Motor neuron (in vitro differentiated cells): ENCODE measurements at regions not wholly inside any gene's neighbourhood (a gene's known extent, or its start where the extent isn't known, plus 50 kb on each side); places are given as distances from the start of the nearest gene placed in this dataset.
A peak's percentile ranks its signal among the peaks of the same experiment; 100 is the strongest.

ENCODE experiments used
- ATAC-seq, 8 experiments: fragments of 200-7000 bp; cut with Tn5 transposase; replicated peaks in 6 of 8; 2 replicates each; pipeline ENCODE4 v1.8.0; 2021; ENCODE audit warnings: mild to moderate bottlenecking in 8 of 8, moderate library complexity in 8 of 8
- H3K27ac ChIP-seq, 2 donors: fragments of 250-450 bp; sonication (Bioruptor Pico); 2 replicates each; pipeline ENCODE4 v1.9.0; 2021; ENCODE audit warnings: antibody characterized with exemption in 2 of 2, mild to moderate bottlenecking in 2 of 2, moderate library complexity in 1 of 2
- H3K4me1 ChIP-seq, 2 donors: fragments of 250-450 bp; sonication (Bioruptor Pico); replicated peaks in 1 of 2; 2 replicates each; pipeline ENCODE4 v1.6.1; 2021; ENCODE audit warnings: antibody characterized with exemption in 2 of 2, mild to moderate bottlenecking in 2 of 2, moderate library complexity in 1 of 2
- H3K4me3 ChIP-seq, 5 donors: fragments of 250-450 bp; sonication (Bioruptor Pico); 2 replicates each; pipeline ENCODE4 v1.9.0; 2021; ENCODE audit warnings: antibody characterized with exemption in 5 of 5, mild to moderate bottlenecking in 5 of 5, moderate library complexity in 4 of 5
- WGBS, 10 experiments: fragments of 450-650 bp; shearing (Covaris generic); methylation state at CpG; one replicate each; pipeline ENCODE4 v1.0.0; 2022; 5-methylcytosine and 5-hydroxymethylcytosine counted together
- in situ Hi-C, 9 experiments: fragments of 400-800 bp; cut with MboI; loops; one replicate each; pipeline ENCODE4 v1.15.0; 2021; ENCODE audit warnings: low sequenced_read_pairs in 9 of 9, low pct_unique_long_range_greater_than_20kb in 2 of 9; ENCODE audit not compliant: unreplicated experiment in 9 of 9

- Histone ChIP-seq H3K27ac (no peak overlapping the region), H3K4me3 (no peak overlapping the region), H3K4me1 (peaks cover 3 to 18% of the 10 kb centered on the region in 2 donors)
- in situ Hi-C loops = no loop called here
- WGBS, 10 experiments = 38 to 70% (median 50%) methylated on average over 2 to 8 of the region's 8 CpGs; no CpG with 5 or more reads in 2 of the 10 experiments
- ATAC-seq = peak in 4 of 8 experiments; percentile 24 to 83 (median 65)
Measured at GRCh38 chr1:94623560-94624148, 82.1 kb upstream of the F3 start.

GRCh38 chr1:94622757-94623156 lies 81.2 kb upstream of the F3 start:
- Histone ChIP-seq H3K27ac (no peak overlapping the region), H3K4me1 (peaks cover 3 to 18% of the 10 kb centered on the region in 2 donors), H3K4me3 (no peak overlapping the region)
- peak; percentile 45 to 88 (median 84) for ATAC-seq
- in situ Hi-C loops = no loop called here
- 70 to 81% (median 70%) methylated on average over 2 to 6 of the region's 10 CpGs; no CpG with 5 or more reads in 6 of the 10 experiments for WGBS, 10 experiments

GRCh38 chr1:94621802-94622201 lies 80.2 kb upstream of the F3 start:
- in situ Hi-C loops = no loop called here
- no peak for ATAC-seq
- Histone ChIP-seq H3K4me3 (no peak overlapping the region), H3K27ac (no peak overlapping the region), H3K4me1 (peaks cover 3 to 18% of the 10 kb centered on the region in 2 donors)

- Histone ChIP-seq H3K4me1 (peaks cover 3 to 18% of the 10 kb centered on the region in 2 donors), H3K4me3 (no peak overlapping the region), H3K27ac (no peak overlapping the region)
- ATAC-seq = peak in 7 of 8 experiments; percentile 17 to 85 (median 53)
- WGBS, 10 experiments = 0 to 100% (median 89%) methylated on average over 1 to 2 of the region's 3 CpGs; no CpG with 5 or more reads in 4 of the 10 experiments
- in situ Hi-C loops = no loop called here
Measured at GRCh38 chr1:94621395-94621794, 79.8 kb upstream of the F3 start.

GRCh38 chr1:94620345-94621031 lies 78.9 kb upstream of the F3 start:
- Histone ChIP-seq H3K4me3 (no peak overlapping the region), H3K4me1 (peaks cover 3 to 18% of the 10 kb centered on the region in 2 donors), H3K27ac (no peak overlapping the region)
- 87 to 100% (median 93%) methylated on average over 3 to 9 of the region's 10 CpGs; no CpG with 5 or more reads in 3 of the 10 experiments for WGBS, 10 experiments
- no peak for ATAC-seq
- in situ Hi-C loops = no loop called here

GRCh38 chr1:94619731-94620130 lies 78.2 kb upstream of the F3 start:
- WGBS, 10 experiments = 0 to 67% (median 20%) methylated on average over 1 of the region's 1 CpG; no CpG with 5 or more reads in 1 of the 10 experiments
- H3K4me3 ChIP-seq = no peak overlapping the region
- no peak overlapping the region for H3K27ac ChIP-seq
- H3K4me1 ChIP-seq = peaks cover 3 to 18% of the 10 kb centered on the region in 2 donors
- no peak for ATAC-seq
- in situ Hi-C loops = no loop called here

GRCh38 chr1:94617957-94618739 lies 76.6 kb upstream of the F3 start:
- no peak for ATAC-seq
- Histone ChIP-seq H3K4me1 (peaks cover 0 to 11% of the 10 kb centered on the region in 2 donors), H3K27ac (no peak overlapping the region), H3K4me3 (no peak overlapping the region)
- 71 to 98% (median 88%) methylated on average over 3 to 13 of the region's 13 CpGs; no CpG with 5 or more reads in 1 of the 10 experiments for WGBS, 10 experiments
- in situ Hi-C loops = no loop called here

- in situ Hi-C loops = no loop called here
- Histone ChIP-seq H3K4me1 (peaks cover 0 to 2% of the 10 kb centered on the region in 2 donors), H3K4me3 (no peak overlapping the region), H3K27ac (no peak overlapping the region)
- 50 to 93% (median 75%) methylated on average over 2 to 6 of the region's 6 CpGs for WGBS, 10 experiments
- no peak for ATAC-seq
Measured at GRCh38 chr1:94617134-94617805, 75.7 kb upstream of the F3 start.

GRCh38 chr1:94616506-94616905 lies 74.9 kb upstream of the F3 start:
- Histone ChIP-seq H3K4me3 (no peak overlapping the region), H3K4me1 (no peaks in the 10 kb centered on the region), H3K27ac (no peak overlapping the region)
- ATAC-seq = peak in 2 of 8 experiments; percentile 19 to 25
- in situ Hi-C loops = no loop called here
- 0 to 95% (median 77%) methylated on average over 1 to 2 of the region's 2 CpGs; no CpG with 5 or more reads in 3 of the 10 experiments for WGBS, 10 experiments

GRCh38 chr1:94614996-94615395 lies 73.4 kb upstream of the F3 start:
- Histone ChIP-seq H3K27ac (no peak overlapping the region), H3K4me1 (no peaks in the 10 kb centered on the region), H3K4me3 (no peak overlapping the region)
- ATAC-seq = peak in 2 of 8 experiments; percentile 20 to 23
- in situ Hi-C loops = no loop called here
- 33 to 92% (median 82%) methylated on average over 1 to 4 of the region's 4 CpGs; no CpG with 5 or more reads in 2 of the 10 experiments for WGBS, 10 experiments

GRCh38 chr1:94614168-94614815 lies 72.7 kb upstream of the F3 start:
- WGBS, 10 experiments = 84 to 100% (median 92%) methylated on average over 5 to 8 of the region's 8 CpGs; no CpG with 5 or more reads in 2 of the 10 experiments
- in situ Hi-C loops = no loop called here
- Histone ChIP-seq H3K4me1 (no peaks in the 10 kb centered on the region), H3K27ac (no peak overlapping the region), H3K4me3 (no peak overlapping the region)
- no peak for ATAC-seq

GRCh38 chr1:94612525-94613204 lies 71.1 kb upstream of the F3 start:
- H3K4me1 ChIP-seq = no peaks in the 10 kb centered on the region
- 75 to 100% (median 95%) methylated on average over 1 to 7 of the region's 7 CpGs for WGBS, 10 experiments
- H3K27ac ChIP-seq = no peak overlapping the region
- in situ Hi-C loops = no loop called here
- H3K4me3 ChIP-seq = no peak overlapping the region
- peak in 1 of 8 experiments; percentile 18 for ATAC-seq
